ENCODE measurements at regions not wholly inside any gene's neighbourhood (a gene's known extent, or its start where the extent isn't known, plus 50 kb on each side); places are given as distances from the start of the nearest gene placed in this dataset.

- no peak for DNase-seq
- no peaks in the 10 kb centered on the region for H3K27me3 ChIP-seq
- no peak for TF ChIP-seq EP300 (IDR thresholded peaks at IDR 0.05)
- no peak for TF ChIP-seq POLR2A (IDR thresholded peaks at IDR 0.05)
- no peak for TF ChIP-seq CTCF (IDR thresholded peaks at IDR 0.05)
- 56 to 67% (median 64%) methylated on average over 4 of the region's 4 CpGs for WGBS, 3 donors
- no peaks in the 10 kb centered on the region for H3K36me3 ChIP-seq
- H3K27ac ChIP-seq = no peak overlapping the region
- no peaks in the 10 kb centered on the region for H3K9me3 ChIP-seq
- H3K4me1 ChIP-seq (ENCODE audit: insufficient read depth) = peaks cover 2% of the 10 kb centered on the region
- intact Hi-C loops (cut with DNase I) = loop anchor here in 1 of 4 donors (10.0 kb wide), 1 partner anchor 170 kb away; no protein-coding TSS in a partner anchor
- no peak overlapping the region for H3K4me3 ChIP-seq
These were observed 231.1 kb upstream of the ZNF217 start for GRCh38 chr20:53824779-53825178.

- H3K9me3 ChIP-seq = no peaks in the 10 kb centered on the region
- no peaks in the 10 kb centered on the region for H3K36me3 ChIP-seq
These were observed 229.6 kb upstream of the ZNF217 start for GRCh38 chr20:53823121-53823764.

GRCh38 chr20:53822534-53822933 is 228.9 kb upstream of the ZNF217 start:
- H3K27me3 ChIP-seq = no peaks in the 10 kb centered on the region
- DNase-seq = no peak
- no peaks in the 10 kb centered on the region for H3K9me3 ChIP-seq
- H3K27ac ChIP-seq = no peak overlapping the region
- TF ChIP-seq CTCF (IDR thresholded peaks at IDR 0.05) (no peak), EP300 (IDR thresholded peaks at IDR 0.05) (no peak), POLR2A (IDR thresholded peaks at IDR 0.05) (no peak)
- 95 to 98% (median 95%) methylated on average over 5 of the region's 5 CpGs for WGBS, 3 donors
- no peak overlapping the region for H3K4me3 ChIP-seq
- intact Hi-C loops (cut with DNase I) = loop anchor here in 1 of 4 donors (10.0 kb wide), 1 partner anchor 168 kb away; no protein-coding TSS in a partner anchor
- no peaks in the 10 kb centered on the region for H3K4me1 ChIP-seq (ENCODE audit: insufficient read depth)
- H3K36me3 ChIP-seq = no peaks in the 10 kb centered on the region

More at GRCh38 chr20:53823121-53823764, 229.6 kb upstream of the ZNF217 start:
- no peaks in the 10 kb centered on the region for H3K27me3 ChIP-seq
- no peaks in the 10 kb centered on the region for H3K4me1 ChIP-seq (ENCODE audit: insufficient read depth)
- intact Hi-C loops (cut with DNase I) = loop anchor here in 1 of 4 donors (10.0 kb wide), 1 partner anchor 168 kb away; no protein-coding TSS in a partner anchor
- H3K27ac ChIP-seq = no peak overlapping the region
- no peak overlapping the region for H3K4me3 ChIP-seq
- 80 to 95% (median 87%) methylated on average over 6 of the region's 6 CpGs for WGBS, 3 donors
- TF ChIP-seq POLR2A (IDR thresholded peaks at IDR 0.05) = no peak
- TF ChIP-seq EP300 (IDR thresholded peaks at IDR 0.05) = no peak
- TF ChIP-seq CTCF (IDR thresholded peaks at IDR 0.05) = no peak
- DNase-seq = no peak

GRCh38 chr20:53819973-53820451 is 226.4 kb upstream of the ZNF217 start:
- no peak for DNase-seq
- intact Hi-C loops (cut with DNase I) = loop anchor here in 1 of 4 donors (10.0 kb wide), 1 partner anchor 165 kb away; no protein-coding TSS in a partner anchor
- Histone ChIP-seq H3K27ac (no peak overlapping the region), H3K9me3 (no peaks in the 10 kb centered on the region), H3K4me3 (no peak overlapping the region), H3K36me3 (no peaks in the 10 kb centered on the region), H3K27me3 (no peaks in the 10 kb centered on the region), H3K4me1 (ENCODE audit: insufficient read depth) (no peaks in the 10 kb centered on the region)
- TF ChIP-seq POLR2A (IDR thresholded peaks at IDR 0.05) (no peak), CTCF (IDR thresholded peaks at IDR 0.05) (no peak), EP300 (IDR thresholded peaks at IDR 0.05) (no peak)
- WGBS, 3 donors = 92 to 94% (median 94%) methylated on average over 7 of the region's 7 CpGs
